HG03342 (cell line): ENCODE measurements at regions not wholly inside any gene's neighbourhood (a gene's known extent, or its start where the extent isn't known, plus 50 kb on each side); places are given as distances from the start of the nearest gene placed in this dataset.

Experiments
- ATAC-seq: cut with Tn5 transposase; IDR thresholded peaks from one replicate; pipeline ENCODE4 v1.9.1; 2021; ENCODE audit warnings: mild to moderate bottlenecking, moderate library complexity; ENCODE audit not compliant: unreplicated experiment

DNA sequence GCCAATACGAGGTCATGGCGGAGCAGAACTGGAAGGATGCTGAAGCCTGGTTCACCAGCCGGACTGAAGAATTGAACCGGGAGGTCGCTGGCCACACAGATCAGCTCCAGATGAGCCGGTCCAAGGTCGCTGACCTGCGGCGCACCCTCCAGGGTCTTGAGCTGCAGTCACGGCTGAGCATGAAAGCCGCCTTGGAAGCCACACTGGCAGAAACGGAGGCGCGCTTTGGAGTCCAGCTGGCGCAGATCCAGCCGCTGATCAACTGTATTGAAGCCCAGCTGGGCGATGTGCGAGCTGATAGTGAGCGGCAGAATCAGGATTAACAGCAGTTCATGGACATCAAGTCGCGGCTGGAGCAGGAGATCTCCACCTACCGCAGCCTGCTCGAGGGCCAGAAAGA is 296.9 kb downstream of the OGFRL1 start:
- ATAC-seq = no peak

DNA sequence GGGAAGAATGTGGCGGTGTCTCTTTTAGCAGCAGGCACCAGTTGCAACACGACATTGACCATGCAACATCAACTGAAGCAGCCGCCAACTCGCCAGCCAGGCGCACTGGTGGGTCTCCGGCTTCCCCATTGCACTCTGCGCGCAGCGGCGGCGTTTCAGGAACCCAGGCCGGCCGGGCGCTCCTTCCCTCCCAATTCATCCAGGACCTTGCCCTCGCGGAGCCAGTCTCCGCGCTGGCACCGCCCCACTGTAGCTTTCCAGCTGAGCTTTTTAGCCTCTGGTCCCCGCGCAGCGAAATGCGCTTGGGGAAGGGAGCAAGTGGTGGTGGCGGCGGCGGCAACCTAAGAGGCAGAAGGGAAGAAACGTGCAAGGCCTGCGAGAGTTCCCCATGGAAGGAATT is 297.9 kb upstream of the RIMS1 start:
- ATAC-seq = no peak

DNA sequence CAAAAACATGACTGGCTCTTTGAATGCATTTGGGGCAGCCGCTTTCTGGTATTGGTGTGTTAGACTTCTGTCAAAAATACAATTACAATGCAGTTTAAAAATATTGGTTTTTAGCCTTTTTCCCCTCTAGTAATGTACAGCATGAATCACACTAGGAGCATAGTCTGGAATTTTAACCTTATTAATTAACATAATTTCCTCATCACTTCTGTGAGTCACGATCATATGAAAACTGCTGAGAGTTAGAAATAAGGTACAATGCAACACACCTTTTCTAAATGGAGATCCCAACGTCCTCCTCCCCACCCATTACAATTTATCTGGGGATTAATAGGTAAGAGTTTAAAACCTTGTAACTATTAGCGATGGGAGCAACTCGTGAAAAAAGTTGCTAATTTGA is 297.1 kb upstream of the RIMS1 start:
- ATAC-seq = no peak

DNA sequence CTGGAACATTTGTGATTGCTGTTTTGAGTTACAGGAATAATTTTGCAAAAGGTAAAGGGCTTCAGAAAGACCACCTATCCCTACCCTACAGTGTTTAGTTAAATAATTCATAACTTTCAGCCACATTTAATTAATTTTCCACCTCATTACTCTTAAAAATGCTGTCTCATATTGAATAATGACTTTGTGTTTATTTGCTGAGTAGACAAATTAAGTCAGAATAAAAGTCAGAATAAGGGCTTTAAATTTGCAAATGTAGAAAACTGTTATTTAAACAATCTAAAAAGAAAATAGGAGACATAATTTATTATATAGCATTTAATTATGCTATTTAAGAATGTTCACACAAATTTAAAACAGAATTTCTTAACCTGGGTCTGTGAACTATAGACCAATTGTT is 293.7 kb upstream of the RIMS1 start:
- ATAC-seq = no peak

DNA sequence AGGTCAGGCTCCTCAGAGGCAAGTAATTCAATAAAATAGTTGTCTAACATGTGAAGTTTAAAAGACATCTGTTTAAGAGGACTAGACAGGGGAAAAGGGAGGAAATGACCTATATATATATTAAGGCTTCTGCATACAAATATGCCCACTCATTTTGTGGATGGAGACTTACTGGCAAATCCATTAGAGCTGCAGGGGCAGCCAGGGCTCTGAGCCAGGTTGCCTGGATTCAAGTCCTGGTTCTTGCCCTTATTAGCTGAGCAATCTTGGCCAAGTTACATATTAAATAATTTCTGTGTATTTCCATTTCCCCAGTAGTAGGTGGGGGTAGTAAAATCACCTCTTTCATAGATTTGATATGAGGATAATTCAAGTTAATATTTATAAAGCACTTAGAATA is 287.0 kb upstream of the RIMS1 start:
- ATAC-seq = no peak

DNA sequence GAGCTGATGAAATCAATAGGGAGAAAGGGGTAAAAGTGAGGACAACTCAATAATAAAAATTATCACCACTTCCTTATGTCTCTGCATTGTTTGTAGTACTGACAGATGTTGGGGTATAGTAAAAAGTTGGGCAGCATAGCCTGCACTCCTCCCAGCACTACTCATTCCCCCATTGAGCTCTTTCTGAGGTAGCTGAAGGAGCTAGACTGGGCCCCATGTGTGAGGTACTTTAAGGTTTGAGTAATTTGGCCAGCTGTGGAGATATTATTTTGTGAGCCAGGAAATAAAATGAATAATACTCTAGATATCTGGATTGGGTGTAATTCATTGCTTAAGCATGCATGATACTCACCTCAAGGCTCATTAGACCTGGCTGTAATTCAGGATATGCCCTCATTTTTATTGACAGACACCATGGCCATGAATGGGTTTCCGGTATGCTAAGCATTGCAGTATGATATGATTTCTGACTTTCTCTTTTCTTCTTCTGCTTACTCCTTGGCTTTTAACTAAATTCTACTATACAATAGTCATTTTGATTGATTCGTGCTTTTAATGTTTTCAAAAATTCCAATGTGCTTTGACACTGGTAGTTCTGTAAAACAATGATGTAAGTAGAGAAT is 283.9 kb upstream of the RIMS1 start:
- ATAC-seq = no peak

DNA sequence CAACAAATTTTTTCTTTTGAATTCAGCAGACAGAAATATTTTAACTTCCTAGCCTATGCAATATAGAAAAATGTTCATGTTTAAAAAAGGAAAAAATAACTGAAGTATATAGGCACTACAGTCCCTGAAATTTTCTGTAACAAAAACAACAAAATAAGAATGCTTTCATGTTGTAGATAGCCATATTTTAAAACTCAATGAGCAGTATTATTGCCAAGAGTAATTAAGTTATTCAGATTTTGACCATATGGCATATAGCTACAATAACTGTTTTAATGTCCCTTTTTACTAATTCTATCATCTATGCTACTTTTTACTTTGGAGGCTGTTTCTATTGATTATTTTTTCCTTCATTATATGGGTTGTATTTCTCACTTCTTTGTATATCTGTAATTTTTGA is 283.3 kb upstream of the RIMS1 start:
- no peak for ATAC-seq

DNA sequence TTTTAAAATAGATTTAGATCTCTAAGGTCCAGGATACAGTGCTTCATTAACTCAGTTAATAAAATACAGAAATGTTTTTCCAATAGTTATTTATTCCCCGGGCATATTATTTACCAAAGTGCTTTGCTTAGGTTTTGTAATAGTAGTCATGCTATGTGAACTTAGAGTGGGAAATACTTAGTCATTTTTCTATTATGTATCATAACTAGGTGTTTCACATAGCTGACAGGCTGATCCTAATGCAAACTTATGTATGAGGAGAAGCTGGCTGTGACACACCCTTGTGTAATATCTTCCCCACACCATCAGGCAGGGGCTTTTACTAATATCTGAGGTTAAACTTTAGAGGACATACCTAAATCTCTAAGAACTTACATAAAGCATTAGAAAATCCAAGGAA is 277.7 kb upstream of the RIMS1 start:
- no peak for ATAC-seq

DNA sequence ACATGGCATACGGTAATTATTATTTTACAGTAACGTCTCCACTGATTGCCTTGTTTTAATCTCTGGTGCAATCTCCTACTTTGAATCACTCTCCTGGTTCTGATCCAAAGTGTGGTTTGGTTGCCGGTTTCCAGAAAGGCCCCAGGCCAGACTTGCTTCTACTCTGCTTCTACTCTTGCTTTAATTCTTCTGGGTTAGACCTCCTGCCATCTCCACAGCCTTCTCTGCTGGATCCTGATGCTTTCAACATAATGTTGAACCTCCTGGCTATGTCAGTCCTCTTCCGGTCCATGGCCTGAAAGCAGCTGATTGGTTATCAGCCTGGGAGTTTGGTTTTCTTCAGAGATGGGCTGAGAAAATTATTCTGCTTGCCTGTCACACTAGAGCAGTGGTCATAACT is 266.5 kb upstream of the RIMS1 start:
- no peak for ATAC-seq

DNA sequence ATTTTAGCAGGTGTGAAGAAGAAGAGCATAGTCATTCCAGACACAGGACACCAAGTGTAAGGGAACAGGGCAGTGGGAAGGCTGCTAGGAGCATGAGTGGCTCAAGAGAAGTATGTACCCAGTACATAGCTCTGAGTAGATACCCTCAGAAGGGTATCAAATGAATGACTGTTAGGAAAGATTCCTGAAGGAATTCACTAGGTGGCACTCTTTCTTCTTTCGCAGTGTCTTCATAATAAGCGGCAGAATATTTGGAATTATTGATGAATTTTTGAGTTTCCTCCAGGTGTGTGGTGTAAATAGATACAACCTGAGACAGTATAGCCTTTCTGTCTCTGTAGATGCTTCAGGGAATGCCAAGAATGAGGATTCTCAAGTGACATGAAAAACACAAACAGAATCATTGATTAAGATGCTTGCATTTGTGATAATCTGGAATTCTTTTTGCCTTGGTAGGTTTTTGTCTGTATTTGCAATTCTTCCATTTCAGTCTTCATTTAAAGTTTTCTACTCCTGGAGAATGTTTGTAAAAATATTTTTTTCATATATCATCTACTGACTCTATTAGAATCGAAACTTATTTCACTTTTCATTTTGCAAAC is 264.3 kb upstream of the RIMS1 start:
- ATAC-seq = no peak

DNA sequence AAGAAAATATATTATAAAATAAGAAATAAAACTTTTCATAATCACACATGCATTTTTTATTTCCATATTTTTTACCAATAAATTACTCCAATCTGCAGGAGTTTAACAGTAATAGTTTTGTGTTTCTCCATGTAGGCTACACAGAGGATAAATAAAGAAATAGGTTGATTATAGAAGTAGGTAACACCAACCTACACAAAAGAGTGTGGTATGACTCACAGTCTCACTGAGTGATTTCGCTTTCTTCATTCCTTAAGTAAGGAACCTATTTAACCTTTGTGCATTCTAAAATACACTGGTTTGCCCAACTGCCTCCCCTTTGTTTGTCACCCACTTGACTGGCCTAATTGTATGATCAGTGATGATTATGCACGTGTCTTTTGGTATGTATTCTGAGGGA is 244.2 kb upstream of the RIMS1 start:
- no peak for ATAC-seq

DNA sequence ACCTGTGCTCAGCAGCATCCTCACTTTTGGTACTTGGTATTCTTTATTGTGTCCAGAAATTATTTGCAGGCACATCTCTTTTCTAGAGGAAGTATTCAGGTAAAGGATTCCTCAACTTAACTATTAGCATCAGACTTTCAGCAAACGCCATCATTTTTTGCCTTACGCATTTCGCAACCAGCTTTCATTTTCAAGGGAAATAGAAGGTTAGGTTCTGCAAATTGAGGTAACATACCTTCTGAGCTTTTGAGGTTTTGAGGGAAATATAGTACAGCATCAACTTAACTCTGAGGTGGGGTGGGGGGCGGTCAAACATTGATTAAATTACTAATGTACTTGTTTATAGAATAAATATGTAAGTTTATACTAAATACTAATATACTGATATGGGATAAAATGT is 243.6 kb upstream of the RIMS1 start:
- no peak for ATAC-seq

DNA sequence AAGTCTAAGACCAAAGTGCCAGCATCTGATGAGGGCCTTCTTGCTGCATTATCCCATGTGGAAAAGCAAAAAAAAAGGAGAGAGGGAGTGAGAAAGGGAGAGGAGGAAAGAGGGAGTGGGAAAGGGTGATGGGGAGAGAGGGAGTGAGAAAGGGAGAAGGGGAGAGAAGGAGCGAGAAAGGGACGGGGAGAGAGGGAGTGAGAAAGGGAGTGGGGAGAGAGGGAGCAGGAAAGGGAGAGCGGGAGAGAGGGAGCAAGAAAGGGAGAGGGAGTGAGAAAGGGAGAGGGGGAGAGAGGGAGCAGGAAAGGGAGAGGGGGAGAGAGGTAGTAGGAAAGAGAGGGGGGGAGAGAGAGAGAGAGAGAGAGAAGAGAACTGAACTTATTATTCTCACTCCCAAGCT is 241.1 kb upstream of the RIMS1 start:
- no peak for ATAC-seq

DNA sequence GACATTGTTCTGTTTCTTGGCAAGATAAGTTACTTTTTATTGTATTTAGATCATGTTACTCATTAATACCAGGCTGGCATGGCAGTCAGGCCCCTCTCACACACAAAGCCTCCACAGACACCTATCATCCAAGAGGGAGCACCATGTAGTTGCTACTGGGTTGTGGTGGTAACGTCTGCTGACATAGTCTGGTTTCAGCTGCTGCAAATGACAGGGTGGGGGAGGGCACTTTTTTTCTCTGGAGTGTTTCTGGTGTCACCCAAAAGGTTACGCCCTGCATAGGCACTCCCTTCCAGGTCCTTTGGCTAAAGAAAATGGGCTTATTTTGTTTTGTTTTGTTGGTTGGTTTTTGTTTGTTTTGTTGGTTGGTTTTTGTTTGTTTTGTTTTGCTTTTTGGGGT is 236.4 kb upstream of the RIMS1 start:
- no peak for ATAC-seq

DNA sequence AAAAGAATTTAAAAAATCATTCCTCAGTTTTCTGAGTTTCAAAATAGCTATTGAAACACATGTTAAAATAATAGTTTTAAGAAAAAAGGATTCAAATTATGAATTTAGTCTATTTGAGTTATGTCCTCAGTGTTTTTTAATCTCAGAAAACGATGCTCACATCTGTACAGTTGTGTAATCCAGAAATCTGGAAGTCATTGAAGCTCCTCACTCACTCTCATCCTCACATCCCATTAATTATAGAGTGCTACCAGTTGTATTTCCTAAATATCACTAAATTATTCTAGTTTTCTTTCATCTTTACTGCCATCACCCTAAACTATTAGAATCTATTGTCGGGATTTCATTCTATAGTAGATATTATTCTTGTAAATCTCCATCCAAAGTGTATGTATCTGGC is 234.7 kb upstream of the RIMS1 start:
- ATAC-seq = no peak

DNA sequence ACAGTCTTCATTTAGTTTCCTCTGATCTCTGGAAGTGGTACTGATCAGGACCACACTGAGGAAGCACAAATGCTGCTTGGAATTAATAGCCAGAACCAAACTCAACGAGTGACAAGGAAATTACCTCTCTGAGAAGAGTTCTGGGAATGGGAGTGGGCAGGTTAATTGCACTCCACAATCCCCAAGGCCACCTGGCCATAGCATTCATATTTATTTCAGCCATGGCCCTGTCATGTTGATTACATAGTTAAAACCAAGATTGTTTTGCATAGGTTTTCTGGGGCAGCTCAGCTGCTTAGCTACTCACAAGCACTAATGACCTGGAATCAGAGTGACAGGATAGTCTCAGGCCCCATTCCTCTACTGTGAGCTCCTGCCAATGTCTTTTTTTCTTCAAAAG is 230.2 kb upstream of the RIMS1 start:
- no peak for ATAC-seq

DNA sequence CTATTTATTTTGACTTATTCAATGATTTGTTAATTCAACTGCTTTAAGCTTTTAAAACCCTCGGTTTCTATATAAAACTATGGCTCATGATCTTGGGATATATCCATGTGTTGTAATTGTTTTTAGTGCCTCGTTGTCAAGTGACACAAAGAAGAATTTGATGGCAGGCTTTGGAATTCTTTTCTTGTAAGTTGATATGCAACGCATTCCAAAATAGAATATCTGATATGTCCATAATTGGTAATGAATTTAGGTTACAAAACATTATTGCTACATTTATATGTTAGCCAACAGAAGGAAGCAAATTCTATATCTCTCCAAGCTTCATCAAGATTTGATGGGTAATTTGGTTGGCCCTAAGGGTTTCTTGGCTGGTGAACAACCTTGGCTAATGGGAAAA is 220.4 kb upstream of the RIMS1 start:
- no peak for ATAC-seq

DNA sequence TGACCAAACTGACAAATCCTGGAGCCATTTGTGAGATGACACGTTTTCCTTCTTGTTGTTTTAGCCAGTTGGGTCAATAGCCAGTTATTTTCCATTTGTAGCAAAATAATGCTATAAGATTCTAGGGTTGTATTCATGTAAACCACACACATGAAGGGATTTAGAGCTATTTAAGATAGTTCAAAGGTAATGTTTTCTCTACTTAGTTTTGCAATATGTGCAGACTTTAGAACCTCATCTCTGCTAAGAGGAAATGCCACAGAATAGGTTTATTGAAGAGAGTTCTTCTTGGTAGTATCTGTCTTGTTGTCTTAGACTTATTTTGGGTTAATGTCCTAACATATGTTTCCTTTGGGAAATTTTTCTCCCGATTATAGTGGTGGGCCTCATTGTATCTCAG is 213.5 kb upstream of the RIMS1 start:
- no peak for ATAC-seq

DNA sequence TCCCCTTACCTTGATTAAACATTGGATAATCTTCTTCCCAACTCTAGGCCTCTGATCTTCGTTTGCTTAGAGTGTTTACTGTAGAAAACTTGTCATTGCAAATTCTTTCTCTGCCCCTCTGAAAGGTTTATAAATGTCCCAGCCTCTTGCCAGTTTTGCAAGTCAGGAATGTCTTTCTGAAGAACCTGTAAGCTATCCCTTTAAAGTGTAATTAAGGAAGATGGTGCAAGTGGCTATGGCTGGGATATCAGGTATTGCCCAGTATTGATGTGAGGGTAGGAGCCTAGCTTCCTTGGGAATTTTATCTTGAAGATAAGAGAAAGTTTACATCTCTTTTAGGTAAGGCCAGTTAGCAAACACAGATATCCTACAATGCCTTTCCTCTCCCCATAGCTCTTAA is 211.0 kb upstream of the RIMS1 start:
- ATAC-seq = no peak

DNA sequence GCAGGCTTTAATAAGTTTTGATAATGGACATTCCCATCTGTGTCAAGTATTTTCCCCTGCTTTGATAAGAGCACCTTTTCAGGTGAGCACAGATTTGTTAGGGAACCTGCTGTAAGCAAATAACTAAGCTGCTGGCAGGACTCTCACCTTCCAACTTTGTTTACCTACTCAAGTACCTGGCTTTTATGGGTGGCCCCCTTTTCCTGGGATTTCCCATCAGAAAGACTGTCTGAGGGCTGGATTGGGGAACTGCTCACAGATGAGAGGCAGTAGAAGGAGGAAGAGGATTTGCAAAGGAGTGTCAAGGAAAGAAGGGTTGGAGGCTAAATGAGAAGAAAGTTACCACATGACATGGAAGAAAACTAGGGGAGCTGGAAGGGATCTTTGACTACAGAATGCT is 210.1 kb upstream of the RIMS1 start:
- ATAC-seq = no peak

DNA sequence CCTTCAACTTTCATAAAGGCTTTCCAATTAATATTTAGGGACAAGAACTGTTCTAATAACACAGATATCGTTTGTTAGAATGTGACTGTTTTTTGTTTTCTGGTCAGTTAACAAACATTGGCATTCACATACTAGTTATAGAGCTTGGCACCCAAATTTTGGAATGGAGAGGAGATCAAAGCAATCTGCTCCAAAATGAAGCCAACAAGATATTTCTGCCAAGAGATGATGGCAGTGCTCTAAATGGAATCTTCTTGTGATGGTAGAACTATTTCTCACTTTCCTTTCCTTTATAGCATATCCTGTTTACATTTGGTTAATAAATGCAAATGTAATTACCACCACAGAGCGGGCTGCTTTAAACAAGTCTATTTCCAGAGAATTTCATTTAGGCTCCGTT is 208.3 kb upstream of the RIMS1 start:
- no peak for ATAC-seq

DNA sequence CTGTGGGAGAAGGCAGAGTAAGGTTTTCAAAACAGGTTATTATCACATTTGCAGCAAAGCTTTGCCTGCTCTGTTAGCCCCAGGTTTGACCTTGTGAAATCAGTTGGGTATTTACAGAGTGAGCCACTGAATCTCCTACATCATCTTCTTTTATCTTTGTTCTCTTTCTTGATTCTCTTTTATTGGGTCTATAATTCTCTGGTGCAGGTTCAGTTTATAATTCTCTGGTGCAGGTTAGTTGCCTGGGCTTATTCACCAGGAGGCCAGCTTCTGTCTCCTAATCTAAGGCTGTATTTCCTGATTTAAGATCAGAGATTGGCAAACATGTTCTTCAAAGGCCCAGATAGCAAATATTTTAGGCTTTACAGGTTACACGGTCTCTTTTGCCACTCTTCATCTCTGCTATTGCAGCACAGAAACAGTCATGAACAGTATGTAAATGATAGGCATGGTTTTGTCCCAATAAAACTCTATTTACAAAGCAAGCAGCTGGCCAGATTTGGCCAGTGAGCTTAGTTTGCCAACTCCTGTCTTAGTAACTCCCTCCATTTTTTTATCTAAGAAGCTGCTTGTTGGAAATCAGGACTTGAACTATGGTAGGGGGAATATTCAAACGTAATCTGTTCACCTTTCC is 205.0 kb upstream of the RIMS1 start:
- ATAC-seq = no peak
